ENCODE measurements at regions not wholly inside any gene's neighbourhood (a gene's known extent, or its start where the extent isn't known, plus 50 kb on each side); places are given as distances from the start of the nearest gene placed in this dataset.

DNA sequence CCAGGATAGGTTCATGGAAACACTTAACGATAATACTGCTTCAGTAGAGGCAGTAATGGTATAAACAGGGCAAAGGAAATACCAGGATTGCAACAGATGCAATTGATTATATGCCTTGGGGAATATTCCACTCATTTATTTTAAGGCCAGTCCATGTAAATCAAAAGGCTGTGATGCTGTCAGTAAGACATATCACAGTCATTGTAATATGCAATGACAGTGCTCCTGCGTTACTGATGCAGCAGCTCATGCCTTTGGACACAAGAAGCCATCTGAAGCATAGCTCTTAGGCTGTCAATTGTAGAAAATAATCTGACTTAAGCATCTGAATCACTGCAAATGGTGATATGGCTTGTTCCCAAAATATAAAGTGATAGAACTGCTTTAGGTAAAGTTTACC, 674.8 kb downstream of the TMTC2 start:
- TF ChIP-seq, protein P1, sequence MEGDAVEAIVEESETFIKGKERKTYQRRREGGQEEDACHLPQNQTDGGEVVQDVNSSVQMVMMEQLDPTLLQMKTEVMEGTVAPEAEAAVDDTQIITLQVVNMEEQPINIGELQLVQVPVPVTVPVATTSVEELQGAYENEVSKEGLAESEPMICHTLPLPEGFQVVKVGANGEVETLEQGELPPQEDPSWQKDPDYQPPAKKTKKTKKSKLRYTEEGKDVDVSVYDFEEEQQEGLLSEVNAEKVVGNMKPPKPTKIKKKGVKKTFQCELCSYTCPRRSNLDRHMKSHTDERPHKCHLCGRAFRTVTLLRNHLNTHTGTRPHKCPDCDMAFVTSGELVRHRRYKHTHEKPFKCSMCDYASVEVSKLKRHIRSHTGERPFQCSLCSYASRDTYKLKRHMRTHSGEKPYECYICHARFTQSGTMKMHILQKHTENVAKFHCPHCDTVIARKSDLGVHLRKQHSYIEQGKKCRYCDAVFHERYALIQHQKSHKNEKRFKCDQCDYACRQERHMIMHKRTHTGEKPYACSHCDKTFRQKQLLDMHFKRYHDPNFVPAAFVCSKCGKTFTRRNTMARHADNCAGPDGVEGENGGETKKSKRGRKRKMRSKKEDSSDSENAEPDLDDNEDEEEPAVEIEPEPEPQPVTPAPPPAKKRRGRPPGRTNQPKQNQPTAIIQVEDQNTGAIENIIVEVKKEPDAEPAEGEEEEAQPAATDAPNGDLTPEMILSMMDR (IDR thresholded peaks at IDR 0.05), result no peak
- TF ChIP-seq POLR2A (IDR thresholded peaks at IDR 0.05), result no peak
- TF ChIP-seq POLR2AphosphoS5 (IDR thresholded peaks at IDR 0.05), result no peak
- TF ChIP-seq EP300 (IDR thresholded peaks at IDR 0.05), result no peak
